ENCODE measurements at regions not wholly inside any gene's neighbourhood (a gene's known extent, or its start where the extent isn't known, plus 50 kb on each side); places are given as distances from the start of the nearest gene placed in this dataset.

GRCh38 chr12:127393465-127393864 is 873.5 kb upstream of the TMEM132C start:
- no peak for DNase-seq (ENCODE audit: low spot score)

GRCh38 chr12:127393896-127394295 is 873.1 kb upstream of the TMEM132C start:
- DNase-seq (ENCODE audit: low spot score), result no peak

- no peak for DNase-seq (ENCODE audit: low spot score)
These were observed 870.2 kb upstream of the TMEM132C start for GRCh38 chr12:127396734-127397133.

- DNase-seq (ENCODE audit: low spot score), result no peak
These were observed 868.8 kb upstream of the TMEM132C start for GRCh38 chr12:127398016-127398710.

GRCh38 chr12:127399451-127399850 is 867.5 kb upstream of the TMEM132C start:
- no peak for DNase-seq (ENCODE audit: low spot score)

- no peak for DNase-seq (ENCODE audit: low spot score)
These were observed 866.7 kb upstream of the TMEM132C start for GRCh38 chr12:127400221-127400620.

- DNase-seq (ENCODE audit: low spot score), result no peak
These were observed 866.0 kb upstream of the TMEM132C start for GRCh38 chr12:127401005-127401404.

GRCh38 chr12:127401536-127401935 is 865.4 kb upstream of the TMEM132C start:
- no peak for DNase-seq (ENCODE audit: low spot score)

GRCh38 chr12:127411166-127411915 is 855.6 kb upstream of the TMEM132C start:
- no peak for DNase-seq (ENCODE audit: low spot score)

- no peak for DNase-seq (ENCODE audit: low spot score)
These were observed 855.0 kb upstream of the TMEM132C start for GRCh38 chr12:127411981-127412380.

GRCh38 chr12:127412866-127413265 is 854.1 kb upstream of the TMEM132C start:
- no peak for DNase-seq (ENCODE audit: low spot score)

GRCh38 chr12:127414186-127414585 is 852.8 kb upstream of the TMEM132C start:
- DNase-seq (ENCODE audit: low spot score), result no peak

- peak; percentile 39 for DNase-seq (ENCODE audit: low spot score)
These were observed 852.3 kb upstream of the TMEM132C start for GRCh38 chr12:127414636-127415035.

GRCh38 chr12:127416796-127417195 is 850.2 kb upstream of the TMEM132C start:
- DNase-seq (ENCODE audit: low spot score), result no peak

- no peak for DNase-seq (ENCODE audit: low spot score)
These were observed 847.9 kb upstream of the TMEM132C start for GRCh38 chr12:127419111-127419510.

- no peak for DNase-seq (ENCODE audit: low spot score)
These were observed 845.4 kb upstream of the TMEM132C start for GRCh38 chr12:127421614-127422013.

GRCh38 chr12:127422935-127423566 is 843.9 kb upstream of the TMEM132C start:
- no peak for DNase-seq (ENCODE audit: low spot score)

GRCh38 chr12:127425474-127425873 is 841.5 kb upstream of the TMEM132C start:
- DNase-seq (ENCODE audit: low spot score), result no peak

GRCh38 chr12:127428420-127428819 is 838.5 kb upstream of the TMEM132C start:
- DNase-seq (ENCODE audit: low spot score), result no peak

GRCh38 chr12:127429551-127430285 is 837.3 kb upstream of the TMEM132C start:
- no peak for DNase-seq (ENCODE audit: low spot score)

- DNase-seq (ENCODE audit: low spot score), result no peak
These were observed 836.6 kb upstream of the TMEM132C start for GRCh38 chr12:127430401-127430800.

GRCh38 chr12:127431177-127431576 is 835.8 kb upstream of the TMEM132C start:
- no peak for DNase-seq (ENCODE audit: low spot score)

All from HT-29 (cell line).